ENCODE measurements at regions not wholly inside any gene's neighbourhood (a gene's known extent, or its start where the extent isn't known, plus 50 kb on each side); places are given as distances from the start of the nearest gene placed in this dataset.

DNA sequence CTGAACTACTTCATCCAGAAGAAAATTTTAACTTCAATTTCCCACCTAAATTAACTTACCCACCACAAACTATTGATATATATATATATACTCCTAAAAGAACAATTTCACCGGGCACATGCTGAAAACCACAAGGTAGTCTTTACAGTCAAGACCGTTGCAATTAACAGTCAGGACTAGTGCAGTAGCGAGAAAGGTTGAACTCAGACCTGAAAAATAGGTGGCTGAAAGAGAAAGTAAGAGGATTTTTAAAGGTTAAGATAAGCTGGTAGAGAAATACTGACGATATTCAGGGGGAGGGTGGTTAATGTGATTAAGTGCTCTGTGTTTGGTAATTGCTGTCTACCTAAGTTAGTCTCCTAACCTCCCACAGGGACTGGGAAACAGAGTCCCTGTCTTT is 1153.5 kb upstream of the TMPRSS15 start:
- no peak for TF ChIP-seq CTCF (IDR thresholded peaks at IDR 0.05; ENCODE audit: control insufficient read depth, insufficient read depth, low read depth, low read length, missing control alignments)
- H3K4me3 ChIP-seq (ENCODE audit: control insufficient read depth, low read depth, low read length), result no peak overlapping the region
- DNase-seq (ENCODE audit: low read depth), result no peak

GRCh38 chr21:19557488-19557887 is 1153.9 kb upstream of the TMPRSS15 start:
- DNase-seq (ENCODE audit: low read depth), result no peak
- no peak overlapping the region for H3K4me3 ChIP-seq (ENCODE audit: control insufficient read depth, low read depth, low read length)

GRCh38 chr21:19565587-19565986 is 1162.0 kb upstream of the TMPRSS15 start:
- no peak for TF ChIP-seq CTCF (IDR thresholded peaks at IDR 0.05; ENCODE audit: control insufficient read depth, insufficient read depth, low read depth, low read length, missing control alignments)
- no peak for DNase-seq (ENCODE audit: low read depth)
- H3K4me3 ChIP-seq (ENCODE audit: control insufficient read depth, low read depth, low read length), result no peak overlapping the region

More at GRCh38 chr21:19557488-19557887, 1153.9 kb upstream of the TMPRSS15 start:
- TF ChIP-seq CTCF (IDR thresholded peaks at IDR 0.05; ENCODE audit: control insufficient read depth, insufficient read depth, low read depth, low read length, missing control alignments), result no peak

DNA sequence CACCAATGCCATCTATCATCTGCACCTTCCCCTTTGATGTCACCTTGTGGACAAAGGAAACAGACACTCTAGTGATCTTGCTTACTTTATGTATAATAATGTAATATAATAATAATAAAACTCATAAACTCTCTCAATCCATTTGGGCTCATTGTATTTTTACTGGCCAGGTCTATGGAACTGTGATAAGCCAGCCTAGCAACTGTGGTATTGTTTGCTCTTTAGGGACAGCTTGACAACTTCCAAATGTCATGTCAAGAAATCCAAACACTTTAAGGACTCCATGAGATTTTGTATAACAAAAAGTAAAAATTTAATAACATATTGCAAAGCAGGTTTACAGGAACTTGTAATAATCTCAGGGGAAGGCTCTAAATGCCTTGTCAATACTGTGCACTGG is 1163.4 kb upstream of the TMPRSS15 start:
- DNase-seq (ENCODE audit: low read depth), result no peak
- no peak overlapping the region for H3K4me3 ChIP-seq (ENCODE audit: control insufficient read depth, low read depth, low read length)
- no peak for TF ChIP-seq CTCF (IDR thresholded peaks at IDR 0.05; ENCODE audit: control insufficient read depth, insufficient read depth, low read depth, low read length, missing control alignments)

DNA sequence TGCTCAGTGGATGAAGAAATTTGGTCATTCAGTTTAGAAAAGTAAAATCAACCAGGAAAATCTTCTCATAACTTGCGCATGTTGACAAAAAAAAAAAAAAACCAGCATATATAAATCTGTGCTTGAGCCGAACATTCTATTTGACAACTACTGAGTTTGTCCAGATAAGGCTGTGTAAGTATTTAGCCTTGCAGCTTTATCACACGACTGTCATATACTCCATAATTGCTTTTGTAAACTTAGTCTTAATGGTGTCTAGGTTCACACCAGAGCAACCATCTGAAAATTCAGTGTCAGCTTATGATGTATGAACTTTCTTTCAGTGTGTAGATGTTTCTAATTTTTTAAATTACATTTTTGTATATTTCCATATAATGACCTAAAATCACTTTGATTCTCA is 1173.8 kb upstream of the TMPRSS15 start:
- DNase-seq (ENCODE audit: low read depth), result no peak
- no peak for TF ChIP-seq CTCF (IDR thresholded peaks at IDR 0.05; ENCODE audit: control insufficient read depth, insufficient read depth, low read depth, low read length, missing control alignments)
- no peak overlapping the region for H3K4me3 ChIP-seq (ENCODE audit: control insufficient read depth, low read depth, low read length)

DNA sequence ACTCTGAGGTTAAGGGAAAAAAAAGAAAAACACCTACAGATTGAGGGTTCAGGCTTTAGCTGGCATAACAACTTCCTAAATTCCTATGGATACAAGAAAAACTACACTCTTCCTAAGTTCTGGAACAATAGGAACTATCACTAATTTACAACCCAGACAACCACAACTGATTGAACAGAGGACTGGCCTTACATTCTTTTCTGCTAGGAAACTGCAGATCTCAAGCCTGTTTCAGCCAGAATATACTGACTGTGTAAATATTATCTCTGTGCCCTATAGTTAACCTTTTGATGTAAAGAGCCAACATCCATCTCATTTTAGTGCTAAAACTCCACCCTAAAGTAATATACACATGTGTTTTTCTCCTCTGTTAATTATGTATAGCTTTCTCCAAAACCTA is 1186.5 kb upstream of the TMPRSS15 start:
- no peak for TF ChIP-seq CTCF (IDR thresholded peaks at IDR 0.05; ENCODE audit: control insufficient read depth, insufficient read depth, low read depth, low read length, missing control alignments)
- DNase-seq (ENCODE audit: low read depth), result no peak
- no peak overlapping the region for H3K4me3 ChIP-seq (ENCODE audit: control insufficient read depth, low read depth, low read length)

DNA sequence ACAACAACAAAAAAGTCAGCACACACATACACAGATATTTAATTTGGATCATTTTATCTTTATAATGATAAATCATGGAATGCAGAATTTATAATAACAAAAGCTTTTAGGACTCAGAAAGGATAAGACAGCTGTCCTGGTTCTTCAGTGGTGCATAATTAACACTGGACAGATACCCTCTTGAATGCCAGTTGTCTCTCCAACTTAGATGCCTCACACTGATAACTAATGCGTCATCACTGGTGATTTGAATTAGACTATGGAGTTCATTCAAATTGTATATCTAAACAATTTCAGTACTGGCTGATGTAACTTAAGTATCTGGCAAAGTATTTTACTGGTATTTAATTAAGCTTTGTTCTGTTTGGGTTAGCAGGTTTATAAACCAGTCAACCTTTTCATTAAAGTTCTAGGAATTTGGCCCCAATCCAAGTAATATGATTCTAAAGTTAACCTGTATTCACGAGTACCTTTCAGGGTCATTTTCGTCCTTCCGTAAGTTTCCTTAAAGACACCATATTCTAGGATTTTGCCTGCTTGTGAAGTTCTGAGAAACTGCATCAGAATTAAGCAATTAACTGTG is 1199.5 kb upstream of the TMPRSS15 start:
- no peak for TF ChIP-seq CTCF (IDR thresholded peaks at IDR 0.05; ENCODE audit: control insufficient read depth, insufficient read depth, low read depth, low read length, missing control alignments)
- no peak overlapping the region for H3K4me3 ChIP-seq (ENCODE audit: control insufficient read depth, low read depth, low read length)
- DNase-seq (ENCODE audit: low read depth), result no peak
